ENCODE measurements at regions not wholly inside any gene's neighbourhood (a gene's known extent, or its start where the extent isn't known, plus 50 kb on each side); places are given as distances from the start of the nearest gene placed in this dataset.
"Not testable (repeated sequence)": the region's sequence is repeated elsewhere in the genome, so short reads cannot be mapped to it uniquely, and the experiment has no call there.

DNA sequence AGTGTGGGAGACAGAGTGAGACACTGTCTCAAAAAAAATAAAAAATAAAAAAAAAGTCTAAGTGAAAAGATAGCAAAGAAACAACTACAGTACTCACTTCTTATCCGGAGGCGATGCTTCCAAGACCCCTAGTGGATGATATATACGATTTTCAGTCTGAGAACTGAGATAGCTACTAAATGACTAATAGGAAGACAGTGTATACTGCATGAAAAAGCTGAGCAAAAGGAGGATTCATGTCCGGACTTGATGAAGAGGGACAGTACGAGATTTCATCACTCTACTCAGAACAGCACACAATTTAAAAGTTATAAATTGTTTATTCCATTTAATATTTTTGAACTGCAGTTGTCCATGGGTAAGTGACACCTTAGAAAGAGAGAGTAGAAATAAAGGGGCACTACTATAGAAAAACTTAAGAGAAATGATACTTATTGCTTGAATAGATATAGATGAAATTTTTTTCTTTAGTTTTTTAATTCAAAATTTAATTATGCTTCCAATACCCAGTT lies 190.7 kb downstream of the POTEB3 start:
- TF ChIP-seq POLR2A (IDR thresholded peaks at IDR 0.05): not testable (repeated sequence)
- TF ChIP-seq, protein P1, sequence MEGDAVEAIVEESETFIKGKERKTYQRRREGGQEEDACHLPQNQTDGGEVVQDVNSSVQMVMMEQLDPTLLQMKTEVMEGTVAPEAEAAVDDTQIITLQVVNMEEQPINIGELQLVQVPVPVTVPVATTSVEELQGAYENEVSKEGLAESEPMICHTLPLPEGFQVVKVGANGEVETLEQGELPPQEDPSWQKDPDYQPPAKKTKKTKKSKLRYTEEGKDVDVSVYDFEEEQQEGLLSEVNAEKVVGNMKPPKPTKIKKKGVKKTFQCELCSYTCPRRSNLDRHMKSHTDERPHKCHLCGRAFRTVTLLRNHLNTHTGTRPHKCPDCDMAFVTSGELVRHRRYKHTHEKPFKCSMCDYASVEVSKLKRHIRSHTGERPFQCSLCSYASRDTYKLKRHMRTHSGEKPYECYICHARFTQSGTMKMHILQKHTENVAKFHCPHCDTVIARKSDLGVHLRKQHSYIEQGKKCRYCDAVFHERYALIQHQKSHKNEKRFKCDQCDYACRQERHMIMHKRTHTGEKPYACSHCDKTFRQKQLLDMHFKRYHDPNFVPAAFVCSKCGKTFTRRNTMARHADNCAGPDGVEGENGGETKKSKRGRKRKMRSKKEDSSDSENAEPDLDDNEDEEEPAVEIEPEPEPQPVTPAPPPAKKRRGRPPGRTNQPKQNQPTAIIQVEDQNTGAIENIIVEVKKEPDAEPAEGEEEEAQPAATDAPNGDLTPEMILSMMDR (IDR thresholded peaks at IDR 0.05): not testable (repeated sequence)
